Adipocyte (in vitro differentiated cells): ENCODE measurements at regions not wholly inside any gene's neighbourhood (a gene's known extent, or its start where the extent isn't known, plus 50 kb on each side); places are given as distances from the start of the nearest gene placed in this dataset.
"Not testable (repeated sequence)": the region's sequence is repeated elsewhere in the genome, so short reads cannot be mapped to it uniquely, and the experiment has no call there.

Experiments
- DNase-seq: peaks from one replicate; pipeline ENCODE4 v3.0.0-alpha.2; 2015; ENCODE audit warnings: low read depth
- H3K27me3 ChIP-seq: replicated peaks from 2 replicates; pipeline ENCODE4 v1.7.0; 2013; ENCODE audit warnings: mild to moderate bottlenecking, low read length, moderate library complexity; ENCODE audit not compliant: control insufficient read depth, insufficient read depth
- H3K36me3 ChIP-seq: 2 replicates; pipeline ENCODE4 v1.7.0; 2013; ENCODE audit warnings: low read length, mild to moderate bottlenecking, moderate library complexity; ENCODE audit not compliant: control insufficient read depth, insufficient read depth, severe bottlenecking
- H3K4me1 ChIP-seq: 2 replicates; pipeline ENCODE4 v1.7.0; 2013; ENCODE audit warnings: mild to moderate bottlenecking, low read length, moderate library complexity; ENCODE audit not compliant: control insufficient read depth, insufficient read depth
- H3K4me3 ChIP-seq: 2 replicates; pipeline ENCODE4 v1.7.0; 2013; ENCODE audit warnings: mild to moderate bottlenecking, low read length, moderate library complexity
- H3K9ac ChIP-seq: 2 replicates; pipeline ENCODE4 v1.7.0; 2013; ENCODE audit warnings: mild to moderate bottlenecking, low read length, moderate library complexity
- H3K9me3 ChIP-seq: 2 replicates; pipeline ENCODE4 v1.7.0; 2013; ENCODE audit warnings: mild to moderate bottlenecking, low read length, moderate library complexity; ENCODE audit not compliant: control insufficient read depth

DNA sequence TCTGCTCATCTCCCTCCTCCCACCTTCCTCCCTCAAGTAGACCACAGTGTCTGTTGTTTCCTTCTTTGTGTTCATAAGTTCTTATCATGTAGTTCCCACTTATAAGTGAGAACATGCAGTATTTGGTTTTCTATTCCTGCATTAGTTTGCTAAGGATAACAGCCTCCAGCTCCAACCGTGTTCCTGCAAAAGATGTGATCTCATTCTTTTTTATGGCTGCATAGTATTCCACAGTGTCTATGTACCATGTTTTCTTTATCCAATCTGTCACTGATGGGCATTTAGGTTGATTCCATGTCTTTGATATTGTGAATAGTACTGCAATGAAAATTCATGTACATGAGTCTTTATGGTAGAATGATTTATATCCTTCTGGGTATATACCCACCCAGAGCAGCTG, 173.5 kb downstream of the MATN1 start:
- not testable (repeated sequence) for H3K4me3 ChIP-seq, H3K36me3 ChIP-seq, H3K4me1 ChIP-seq, H3K9me3 ChIP-seq, DNase-seq, H3K9ac ChIP-seq, H3K27me3 ChIP-seq

DNA sequence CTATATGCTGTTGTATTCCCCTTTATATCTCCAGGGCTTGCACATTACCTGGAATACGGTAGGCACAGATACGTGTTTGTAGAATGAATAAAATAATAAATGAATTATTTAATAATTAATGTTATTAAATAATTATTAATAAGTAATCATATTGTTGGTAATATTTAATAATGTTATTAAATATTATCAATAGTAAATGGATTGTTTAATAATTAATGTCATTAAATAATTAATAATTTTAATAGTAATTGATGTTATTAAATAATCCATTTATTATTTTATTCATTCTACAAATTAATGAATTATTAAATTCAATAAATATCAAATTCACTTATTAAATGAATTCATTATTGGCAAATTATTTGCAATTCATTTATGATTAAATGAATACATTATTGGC, 175.1 kb downstream of the MATN1 start:
- Histone ChIP-seq H3K9ac (no peak overlapping the region), H3K36me3 (no peaks in the 10 kb centered on the region), H3K9me3 (no peaks in the 10 kb centered on the region), H3K27me3 (no peaks in the 10 kb centered on the region), H3K4me1 (no peaks in the 10 kb centered on the region), H3K4me3 (no peak overlapping the region)
- DNase-seq = no peak

DNA sequence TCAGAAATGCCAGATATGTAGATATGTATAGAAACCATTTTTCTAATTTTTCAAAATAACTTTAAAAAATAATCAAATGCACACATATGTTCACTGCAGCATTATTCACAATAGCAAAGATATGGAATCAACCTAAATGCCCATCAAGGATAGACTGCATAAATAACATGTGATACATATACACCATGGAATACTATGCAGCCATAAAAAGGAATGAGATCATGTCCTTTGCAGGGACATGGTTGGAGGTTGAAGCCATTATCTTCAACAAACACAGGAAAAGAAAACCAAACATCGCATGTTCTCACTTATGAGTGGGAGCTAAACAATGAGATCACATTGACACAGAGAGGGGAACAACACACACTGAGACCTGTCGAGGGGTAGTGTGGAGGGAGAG, 176.1 kb downstream of the MATN1 start:
- not testable (repeated sequence) for H3K36me3 ChIP-seq, H3K4me1 ChIP-seq, H3K9me3 ChIP-seq, H3K4me3 ChIP-seq, H3K9ac ChIP-seq, DNase-seq, H3K27me3 ChIP-seq

DNA sequence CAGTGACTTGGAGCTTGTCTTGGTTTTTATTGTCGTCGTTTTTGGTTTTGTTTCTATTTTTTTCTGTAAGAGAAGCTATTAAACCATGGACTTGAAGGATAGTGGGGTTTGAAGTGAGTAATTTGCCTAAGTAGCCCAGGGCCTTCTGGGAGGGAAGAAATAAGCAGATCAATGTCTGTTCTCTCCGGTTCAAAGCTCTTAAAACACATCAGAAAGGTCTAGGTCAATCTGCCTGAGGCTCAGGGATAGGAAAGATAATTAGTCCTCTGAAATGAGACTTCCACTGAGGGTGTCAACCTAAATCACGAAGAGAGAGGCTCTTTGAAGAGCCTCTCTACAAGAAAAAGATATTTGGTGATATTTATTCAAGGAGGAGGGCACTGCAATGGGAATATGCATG, 178.0 kb downstream of the MATN1 start:
- no peak for DNase-seq
- no peaks in the 10 kb centered on the region for H3K36me3 ChIP-seq
- no peak overlapping the region for H3K9ac ChIP-seq

DNA sequence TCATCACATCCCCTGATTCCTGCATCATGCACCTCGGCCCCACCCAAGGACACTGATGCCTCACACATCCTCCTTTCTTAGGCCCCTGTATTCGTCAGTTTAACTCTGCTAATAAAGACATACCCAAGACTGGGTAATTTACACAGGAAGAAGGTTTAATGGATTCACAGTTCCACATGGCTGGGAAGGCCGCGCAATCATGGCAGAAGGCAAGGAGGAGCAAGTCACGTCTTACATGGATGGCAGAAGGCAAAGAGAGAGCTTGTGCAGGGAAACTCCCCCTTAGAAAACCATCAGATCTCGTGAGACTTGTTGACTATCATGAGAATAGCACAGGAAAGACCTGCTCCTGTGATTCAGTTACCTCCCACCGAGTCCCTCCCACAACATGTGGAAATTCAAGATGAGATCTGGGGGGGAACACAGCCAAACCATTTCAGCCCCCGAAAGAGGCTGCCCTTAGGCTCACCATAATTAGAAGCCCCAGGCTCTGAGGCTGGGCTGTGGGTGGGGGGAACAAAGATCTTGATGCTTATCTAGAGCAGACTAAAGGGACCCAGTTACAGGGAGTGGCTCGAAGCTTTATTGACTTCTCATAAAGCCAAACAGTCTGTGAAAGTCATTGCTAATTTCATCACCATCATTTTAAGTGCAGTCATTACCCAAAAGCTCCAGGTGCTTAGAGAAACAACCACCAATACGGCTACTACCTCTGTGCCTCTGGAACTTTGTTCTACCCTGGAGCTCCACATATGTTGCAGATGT, 181.5 kb downstream of the MATN1 start:
- no peak for DNase-seq
- Histone ChIP-seq H3K36me3 (no peaks in the 10 kb centered on the region), H3K9me3 (no peaks in the 10 kb centered on the region)

More for the DNA sequence above, 178.0 kb downstream of the MATN1 start:
- Histone ChIP-seq H3K4me1 (no peaks in the 10 kb centered on the region), H3K27me3 (peaks cover 3% of the 10 kb centered on the region), H3K9me3 (no peaks in the 10 kb centered on the region), H3K4me3 (no peak overlapping the region)

DNA sequence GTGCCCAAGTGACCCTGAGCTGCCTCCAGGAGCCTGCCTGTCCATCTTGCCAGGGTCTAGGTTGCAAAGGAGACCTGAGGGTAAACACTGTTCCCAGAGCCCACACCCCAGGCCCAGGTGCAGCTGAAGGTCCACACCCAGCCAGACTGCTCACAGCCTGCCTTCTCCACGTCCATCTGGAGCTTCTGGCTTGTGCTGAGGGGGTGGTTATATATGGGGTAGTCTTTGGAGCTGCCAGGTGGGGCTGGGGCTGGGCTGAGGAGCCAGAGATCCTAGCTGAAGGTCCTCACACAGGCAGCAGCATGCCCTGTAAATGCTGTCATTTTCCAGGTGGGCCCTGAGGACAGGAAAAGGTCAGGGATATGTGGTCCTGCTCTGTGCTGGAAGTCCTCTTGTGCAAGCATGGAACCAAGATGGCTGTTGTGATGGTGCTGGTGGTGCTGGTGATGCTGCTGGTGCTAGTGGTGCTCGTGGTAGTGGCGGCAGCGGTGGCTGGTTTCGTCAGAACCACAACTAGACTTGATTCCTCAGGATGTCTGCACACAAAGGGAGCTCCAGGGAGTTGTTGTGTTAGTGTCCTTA, 182.7 kb downstream of the MATN1 start:
- no peaks in the 10 kb centered on the region for H3K9me3 ChIP-seq

More for the DNA sequence above, 181.5 kb downstream of the MATN1 start:
- Histone ChIP-seq H3K4me3 (no peak overlapping the region), H3K4me1 (no peaks in the 10 kb centered on the region), H3K27me3 (peaks cover 3% of the 10 kb centered on the region), H3K9ac (no peak overlapping the region)

DNA sequence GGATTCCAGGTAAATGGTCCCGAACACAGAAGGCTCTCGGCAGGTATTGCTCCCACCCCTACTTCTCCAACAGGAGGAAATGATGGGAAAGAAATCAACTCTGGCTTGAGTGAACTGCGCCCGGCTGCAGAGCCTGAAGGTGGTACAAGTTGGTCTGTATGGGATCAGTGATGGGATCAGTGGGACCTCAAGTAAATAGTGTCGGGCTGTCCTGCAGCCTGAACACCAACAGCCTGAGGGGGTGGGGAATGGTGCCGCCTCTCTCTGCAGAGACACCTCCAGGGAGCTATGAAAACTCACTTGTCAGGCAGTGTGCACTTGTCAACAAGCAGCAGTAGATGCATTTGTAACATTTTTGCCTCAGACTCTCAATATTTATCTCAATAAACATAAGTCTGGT, 183.5 kb downstream of the MATN1 start:
- no peaks in the 10 kb centered on the region for H3K9me3 ChIP-seq
- H3K27me3 ChIP-seq = peaks cover 3% of the 10 kb centered on the region
- no peak for DNase-seq
- no peaks in the 10 kb centered on the region for H3K4me1 ChIP-seq
- H3K4me3 ChIP-seq = no peak overlapping the region
- no peak overlapping the region for H3K9ac ChIP-seq
- no peaks in the 10 kb centered on the region for H3K36me3 ChIP-seq

More for the DNA sequence above, 182.7 kb downstream of the MATN1 start:
- Histone ChIP-seq H3K4me3 (no peak overlapping the region), H3K9ac (no peak overlapping the region), H3K27me3 (peaks cover 3% of the 10 kb centered on the region), H3K4me1 (no peaks in the 10 kb centered on the region), H3K36me3 (no peaks in the 10 kb centered on the region)
- no peak for DNase-seq

DNA sequence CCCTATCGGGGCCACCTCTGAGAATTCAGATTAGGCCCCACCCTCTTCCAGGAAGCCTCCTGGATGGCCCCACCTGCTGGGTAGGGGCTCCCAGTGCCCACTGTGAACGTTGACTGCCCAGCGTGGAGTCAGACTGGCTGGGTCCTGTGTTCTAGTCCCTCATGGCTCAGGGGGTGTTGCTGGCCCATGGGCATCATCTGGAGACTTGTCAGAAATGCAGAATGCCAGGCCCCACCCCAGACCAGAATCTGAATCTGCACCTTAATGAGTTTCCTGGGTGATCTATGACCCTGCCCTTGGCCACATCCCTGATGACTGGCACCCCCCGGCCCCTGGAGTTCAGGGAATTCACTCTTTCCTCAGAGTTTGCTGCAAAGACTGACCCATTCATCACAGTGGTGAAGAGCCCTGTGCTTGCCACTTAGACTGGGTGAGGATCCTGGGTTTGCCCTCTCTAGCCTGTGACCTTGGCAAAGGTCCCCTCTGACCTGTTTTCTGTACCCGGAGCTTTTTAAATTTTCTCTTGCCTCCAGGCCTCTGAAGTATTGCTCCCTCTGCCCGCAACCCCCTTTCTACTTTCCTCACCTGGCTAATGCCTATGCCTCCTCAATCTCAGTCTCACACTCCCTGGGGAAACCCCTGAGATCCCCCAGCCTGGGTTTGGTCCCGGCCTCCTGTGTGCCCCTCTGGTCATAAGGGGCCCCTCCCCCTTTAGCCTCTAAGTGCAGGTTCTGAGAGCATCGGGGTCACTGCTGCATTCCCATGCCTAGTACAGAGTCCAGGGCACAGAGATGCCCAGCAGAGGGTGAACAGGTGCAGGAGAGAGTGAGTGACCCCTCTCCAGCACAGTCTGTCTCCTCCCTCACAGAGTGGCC, 184.2 kb downstream of the MATN1 start:
- H3K9ac ChIP-seq = no peak overlapping the region
- DNase-seq = no peak
- no peaks in the 10 kb centered on the region for H3K4me1 ChIP-seq
- H3K9me3 ChIP-seq = no peaks in the 10 kb centered on the region
- H3K4me3 ChIP-seq = no peak overlapping the region
- peaks cover 3% of the 10 kb centered on the region for H3K27me3 ChIP-seq
- no peaks in the 10 kb centered on the region for H3K36me3 ChIP-seq

DNA sequence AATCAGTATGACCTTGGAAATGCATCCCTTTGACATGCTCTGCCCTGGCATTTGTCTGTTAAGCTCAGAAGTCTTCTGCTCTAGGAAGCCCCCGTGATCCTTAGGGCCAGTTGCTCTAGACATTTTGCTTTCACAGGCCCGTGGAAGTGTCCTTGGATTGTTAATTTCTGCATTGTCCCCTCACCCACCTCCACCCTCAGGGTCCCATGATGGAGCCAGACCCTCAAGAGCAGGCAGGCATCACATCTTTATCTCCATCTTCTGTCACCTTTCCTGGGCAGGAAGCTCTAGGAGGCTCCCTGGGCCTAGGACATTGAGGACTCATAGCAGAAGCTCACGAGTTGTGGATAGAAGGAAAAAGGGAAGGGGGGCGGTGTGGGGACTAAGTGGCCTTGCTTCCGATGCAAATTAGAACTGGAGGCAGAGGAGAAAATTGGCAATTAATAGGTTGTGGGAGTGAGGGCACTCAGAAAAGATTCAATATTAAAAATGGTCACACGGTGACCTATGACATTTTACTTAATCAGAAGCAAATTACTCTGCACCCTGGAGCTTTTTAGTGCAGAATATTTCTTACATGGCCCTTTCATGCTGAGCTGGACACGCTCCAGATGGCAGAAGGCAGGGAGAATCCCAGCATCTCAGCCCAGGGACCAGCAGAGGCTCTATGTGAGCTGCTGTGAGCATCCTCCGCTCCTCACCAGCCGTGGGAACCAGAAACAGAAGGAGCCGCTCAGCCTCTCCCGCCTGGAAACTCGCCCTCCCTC, 185.0 kb downstream of the MATN1 start:
- no peak overlapping the region for H3K9ac ChIP-seq
- H3K27me3 ChIP-seq = peaks cover 3% of the 10 kb centered on the region
- H3K4me1 ChIP-seq = no peaks in the 10 kb centered on the region
- H3K4me3 ChIP-seq = no peak overlapping the region
- no peak for DNase-seq
- no peaks in the 10 kb centered on the region for H3K9me3 ChIP-seq
- no peaks in the 10 kb centered on the region for H3K36me3 ChIP-seq

DNA sequence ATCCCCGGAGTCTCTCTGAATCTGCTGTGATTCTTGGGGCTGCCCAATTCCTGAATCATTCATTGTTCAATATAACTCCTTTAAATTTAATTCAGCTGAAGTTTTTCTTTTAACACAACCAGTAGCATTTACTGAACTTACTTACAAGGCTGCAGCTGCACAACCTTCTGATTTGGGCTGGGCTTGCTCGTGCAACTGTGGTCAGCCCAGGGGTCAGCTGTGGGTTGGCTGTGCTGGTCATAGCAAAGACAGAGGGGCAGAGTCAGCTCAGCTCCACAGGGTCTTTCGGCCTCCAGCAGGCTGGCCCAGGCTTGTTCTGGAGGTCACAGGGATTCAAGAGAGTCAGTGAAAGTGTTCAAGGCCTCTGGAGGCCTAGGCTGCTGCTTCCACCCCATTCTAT, 186.1 kb downstream of the MATN1 start:
- no peaks in the 10 kb centered on the region for H3K27me3 ChIP-seq
- no peak for DNase-seq
- no peaks in the 10 kb centered on the region for H3K4me1 ChIP-seq
- H3K4me3 ChIP-seq = no peak overlapping the region
- no peaks in the 10 kb centered on the region for H3K36me3 ChIP-seq
- H3K9ac ChIP-seq = no peak overlapping the region
- peaks cover 4% of the 10 kb centered on the region for H3K9me3 ChIP-seq

DNA sequence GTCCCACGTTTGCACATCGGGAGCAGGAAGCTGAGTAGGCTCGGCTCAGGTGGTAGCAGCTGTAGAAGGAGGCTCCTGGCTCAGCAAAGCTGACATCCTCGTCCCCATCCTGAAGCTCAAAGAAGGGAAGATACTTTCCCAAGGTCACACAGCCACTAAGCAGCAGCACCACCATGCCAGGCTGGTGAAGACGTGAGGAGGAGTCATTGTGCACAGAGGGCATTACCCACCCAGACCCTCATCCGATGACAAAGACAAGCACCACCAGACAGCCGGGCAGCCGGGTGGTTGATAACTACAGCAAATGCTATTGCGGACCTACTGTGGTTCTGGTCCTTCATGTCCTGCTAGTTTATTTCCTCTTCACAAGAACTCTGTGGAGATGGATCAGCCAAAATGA, 186.9 kb downstream of the MATN1 start:
- no peak overlapping the region for H3K4me3 ChIP-seq
- H3K4me1 ChIP-seq = no peaks in the 10 kb centered on the region

More for the DNA sequence above, 186.9 kb downstream of the MATN1 start:
- no peaks in the 10 kb centered on the region for H3K27me3 ChIP-seq
- H3K9ac ChIP-seq = no peak overlapping the region
- DNase-seq = no peak
- H3K36me3 ChIP-seq = no peaks in the 10 kb centered on the region
- H3K9me3 ChIP-seq = peaks cover 12% of the 10 kb centered on the region
